ENCODE measurements at regions not wholly inside any gene's neighbourhood (a gene's known extent, or its start where the extent isn't known, plus 50 kb on each side); places are given as distances from the start of the nearest gene placed in this dataset.
"Not testable (repeated sequence)": the region's sequence is repeated elsewhere in the genome, so short reads cannot be mapped to it uniquely, and the experiment has no call there.

GRCh38 chrX:114077773-114078172 lies 506.1 kb upstream of the HTR2C start:
- DNase-seq, result no peak

- no peak for DNase-seq
Observed at GRCh38 chrX:114075073-114075673, 508.7 kb upstream of the HTR2C start.

- DNase-seq, result no peak
Observed at GRCh38 chrX:114073926-114074325, 510.0 kb upstream of the HTR2C start.

DNA sequence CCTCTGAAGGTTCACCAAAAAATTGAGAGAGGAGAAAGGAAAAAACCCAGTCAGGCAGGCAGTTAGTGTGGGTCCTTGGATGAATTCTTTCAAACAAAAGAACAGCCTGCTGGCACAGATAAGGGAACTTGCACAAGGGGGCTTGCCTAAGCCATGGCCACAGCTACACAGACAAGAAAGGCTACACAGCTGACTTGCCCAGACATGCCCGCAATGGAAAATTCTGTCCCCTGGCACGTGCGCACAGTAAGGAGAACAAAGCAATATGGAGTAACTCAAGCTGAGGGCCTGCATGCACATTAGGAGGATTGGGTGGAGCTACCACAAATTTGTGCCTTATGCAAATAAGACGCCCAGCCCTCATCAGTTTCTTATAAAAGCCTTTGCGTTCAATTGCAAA lies 512.5 kb upstream of the HTR2C start:
- DNase-seq, result no peak

- DNase-seq, result no peak
Observed at GRCh38 chrX:114065577-114066223, 518.2 kb upstream of the HTR2C start.

- DNase-seq, result no peak
Observed at GRCh38 chrX:114061226-114061625, 522.7 kb upstream of the HTR2C start.

DNA sequence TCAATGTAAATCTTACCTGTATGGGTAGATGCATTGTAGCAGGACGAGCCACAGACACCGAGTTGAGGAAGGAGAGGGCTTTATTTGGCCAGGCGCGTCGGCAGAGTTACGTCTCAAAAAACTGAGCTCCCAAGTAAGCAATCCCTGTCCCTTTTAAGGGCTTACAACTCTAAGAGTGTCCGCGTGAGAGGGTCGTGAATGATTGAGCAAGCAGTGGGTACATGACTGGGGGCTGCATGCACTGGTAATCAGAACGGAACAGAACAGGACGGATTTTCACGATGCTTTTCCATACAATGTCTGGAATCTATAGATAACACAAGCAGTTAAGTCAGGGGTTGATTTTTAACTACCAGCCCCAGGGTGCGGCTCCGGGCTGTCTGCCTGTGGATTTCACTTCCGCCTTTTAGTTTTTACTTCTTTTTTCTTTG lies 524.9 kb upstream of the HTR2C start:
- no peak for DNase-seq

DNA sequence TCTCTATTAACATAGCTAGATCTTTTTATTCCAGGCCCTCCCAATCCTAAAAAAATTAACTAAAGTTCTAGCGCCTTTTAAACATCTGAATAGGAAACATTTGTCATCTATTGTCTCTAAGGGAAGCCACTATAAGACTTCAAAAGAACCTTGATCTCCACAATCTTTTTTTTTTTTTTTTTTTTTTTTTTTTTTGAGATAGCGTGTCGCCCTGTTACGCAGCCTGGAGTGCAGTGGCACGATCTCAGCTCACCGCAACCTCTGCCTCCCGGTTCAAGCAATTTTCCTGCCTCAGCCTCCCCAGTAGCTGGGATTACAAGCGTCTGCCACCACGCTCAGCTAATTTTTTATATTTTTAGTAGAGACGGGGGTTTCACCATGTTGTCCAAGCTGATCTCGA lies 526.5 kb upstream of the HTR2C start:
- not testable (repeated sequence) for DNase-seq

DNA sequence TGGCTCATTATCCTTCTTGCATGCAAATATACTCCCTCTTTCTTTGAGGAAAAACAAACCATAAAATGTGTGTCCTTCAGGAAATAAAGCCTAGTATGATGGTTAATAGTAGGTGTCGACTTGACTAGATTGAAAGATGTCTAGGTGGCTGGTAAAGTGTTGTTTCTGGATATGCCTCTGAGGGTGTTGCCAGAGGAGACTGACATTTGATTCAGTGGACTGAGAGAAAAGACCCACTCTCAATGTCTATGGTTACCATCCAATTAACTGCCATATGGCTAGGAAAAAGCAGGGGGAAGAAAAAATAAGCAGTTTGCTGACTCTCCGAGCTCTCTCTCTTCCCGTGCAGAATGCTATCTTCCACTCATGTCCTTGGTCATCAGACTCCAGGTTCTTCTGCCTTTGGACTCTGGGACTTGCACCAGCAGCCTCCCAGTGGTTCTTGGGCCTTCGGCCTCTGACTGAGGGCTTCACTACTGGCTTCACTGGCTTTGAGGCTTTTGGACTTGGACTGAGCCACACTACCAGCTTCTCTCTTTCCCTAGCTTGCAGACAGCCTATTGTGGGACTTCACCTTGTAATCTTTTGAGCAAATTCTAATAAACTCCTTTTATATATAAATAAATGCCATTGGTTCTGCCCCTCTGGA lies 532.1 kb upstream of the HTR2C start:
- no peak for DNase-seq

GRCh38 chrX:114050075-114050796 lies 533.6 kb upstream of the HTR2C start:
- no peak for DNase-seq

DNA sequence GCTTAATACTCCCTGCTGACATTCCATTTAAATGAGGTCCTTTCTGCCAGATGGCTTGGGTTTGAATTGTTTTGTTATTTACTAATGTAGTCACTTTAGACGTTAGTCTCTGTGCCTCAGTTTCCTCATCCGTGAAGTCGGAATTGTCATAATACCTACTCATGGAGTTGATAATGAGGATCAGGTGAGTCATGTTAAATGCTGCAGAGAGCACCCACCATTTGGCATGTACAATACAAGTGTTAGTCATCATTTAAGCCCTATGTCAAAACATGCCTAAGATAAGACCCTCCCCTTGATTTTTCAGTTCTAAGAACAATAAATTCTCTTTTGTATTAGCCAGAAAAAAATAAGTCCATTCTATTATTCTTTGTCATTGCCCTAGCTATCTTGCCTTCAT lies 534.8 kb upstream of the HTR2C start:
- DNase-seq, result no peak

DNA sequence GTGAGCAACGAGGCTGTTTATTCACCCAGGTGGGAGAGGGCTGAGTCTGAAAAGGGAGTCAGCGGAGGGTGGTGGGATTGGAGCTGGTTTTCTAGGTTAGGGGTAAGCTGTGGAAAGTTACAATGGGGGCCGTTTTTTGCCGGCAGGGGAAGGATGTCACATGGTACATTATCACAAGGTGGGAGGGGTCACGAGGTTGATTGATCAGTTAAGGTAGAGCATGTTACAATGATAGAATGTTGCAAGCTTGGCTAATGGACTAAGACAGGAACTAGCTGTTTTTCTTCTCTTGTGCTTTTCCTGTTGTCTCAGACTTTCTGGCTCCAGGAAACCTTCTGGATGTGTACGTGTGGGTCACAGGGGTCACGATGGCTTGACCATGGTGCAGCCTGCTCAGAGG lies 536.3 kb upstream of the HTR2C start:
- DNase-seq, result no peak

- no peak for DNase-seq
Observed at GRCh38 chrX:114046695-114047279, 537.1 kb upstream of the HTR2C start.

DNA sequence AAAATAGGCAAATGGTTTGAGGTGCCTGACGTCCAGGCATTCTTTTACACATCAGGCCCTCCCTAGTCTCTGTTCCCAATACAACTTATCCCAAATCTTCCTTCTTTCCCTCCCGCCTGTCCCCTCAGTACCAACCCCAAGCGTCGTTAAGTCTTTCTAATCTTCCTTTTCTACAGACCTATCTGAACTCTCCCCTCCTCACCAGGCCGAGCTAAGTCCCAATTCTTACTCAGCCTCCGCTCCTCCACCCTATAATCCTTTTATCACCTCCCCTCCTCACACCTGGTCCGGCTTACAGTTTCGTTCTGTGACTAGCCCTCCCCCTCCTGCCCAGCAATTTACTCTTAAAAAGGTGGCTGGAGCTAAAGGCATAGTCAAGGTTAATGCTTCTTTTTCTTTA lies 542.4 kb upstream of the HTR2C start:
- DNase-seq, result not testable (repeated sequence)

DNA sequence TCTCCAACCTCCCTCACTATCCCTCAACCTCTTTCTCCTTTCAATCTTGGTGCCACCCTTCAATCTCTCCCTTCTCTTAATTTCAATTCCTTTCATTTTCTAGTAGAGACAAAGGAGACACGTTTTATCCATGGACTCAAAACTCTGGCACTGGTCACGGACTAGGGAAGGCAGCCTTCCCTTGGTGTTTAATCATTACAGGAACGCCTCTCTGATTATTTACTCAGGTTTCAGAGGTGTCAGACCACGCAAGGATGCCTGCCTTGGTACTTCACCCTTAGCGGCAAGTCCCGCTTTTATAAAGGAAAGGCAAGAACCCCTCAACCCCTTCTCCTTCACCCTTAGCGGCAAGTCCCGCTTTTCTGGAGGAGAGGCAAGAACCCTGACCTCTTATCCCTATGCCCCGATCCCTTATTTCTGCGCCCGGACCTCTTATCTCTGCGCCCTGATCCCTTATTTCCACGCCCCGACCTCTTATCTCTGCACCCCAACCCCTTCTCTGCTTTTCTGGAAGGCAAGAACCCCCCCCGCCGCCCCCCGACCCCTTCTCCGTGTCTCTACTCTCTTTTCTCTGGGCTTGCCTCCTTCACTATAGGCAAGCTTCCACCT lies 543.1 kb upstream of the HTR2C start:
- not testable (repeated sequence) for DNase-seq

GRCh38 chrX:114040111-114040510 lies 543.8 kb upstream of the HTR2C start:
- DNase-seq, result not testable (repeated sequence)

- no peak for DNase-seq
Observed at GRCh38 chrX:114038358-114038757, 545.5 kb upstream of the HTR2C start.

DNA sequence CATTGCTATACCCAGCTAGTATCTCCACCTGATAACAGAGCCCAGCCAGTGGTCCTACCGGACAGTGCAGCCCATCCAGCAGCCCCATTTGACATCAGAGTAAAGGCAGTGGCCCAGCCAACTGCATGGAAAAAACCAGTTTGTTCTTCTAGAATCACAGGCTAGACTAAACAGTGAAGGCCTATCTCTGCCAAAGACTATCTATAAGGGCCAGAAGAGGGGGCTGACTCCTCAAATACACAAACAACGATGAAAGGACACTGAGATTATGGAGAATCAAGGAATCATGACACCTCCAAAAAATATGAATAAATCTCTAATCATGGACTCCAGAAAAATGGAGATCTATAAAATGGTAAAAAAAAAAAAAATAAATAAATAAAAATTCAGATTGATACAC lies 546.4 kb upstream of the HTR2C start:
- no peak for DNase-seq

GRCh38 chrX:114028907-114029662 lies 554.8 kb upstream of the HTR2C start:
- DNase-seq, result no peak

DNA sequence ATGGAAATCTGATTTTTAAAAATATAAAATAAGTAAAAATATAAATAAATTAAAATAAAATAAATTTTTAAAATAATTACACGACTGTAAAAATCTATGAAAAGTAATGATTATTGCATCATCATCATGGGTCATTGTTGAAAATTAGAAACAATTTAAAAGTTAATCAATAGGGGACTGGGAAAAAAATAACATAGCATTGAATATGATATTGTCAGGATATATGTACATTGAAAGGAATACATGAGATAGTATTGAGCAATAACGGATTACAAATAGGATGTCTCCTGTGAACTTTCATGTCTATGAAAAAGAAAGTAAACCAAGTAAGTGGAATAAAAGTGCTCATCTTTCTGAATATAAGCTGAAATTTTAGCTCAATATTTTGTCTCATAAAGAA lies 566.8 kb upstream of the HTR2C start:
- DNase-seq, result no peak

DNA sequence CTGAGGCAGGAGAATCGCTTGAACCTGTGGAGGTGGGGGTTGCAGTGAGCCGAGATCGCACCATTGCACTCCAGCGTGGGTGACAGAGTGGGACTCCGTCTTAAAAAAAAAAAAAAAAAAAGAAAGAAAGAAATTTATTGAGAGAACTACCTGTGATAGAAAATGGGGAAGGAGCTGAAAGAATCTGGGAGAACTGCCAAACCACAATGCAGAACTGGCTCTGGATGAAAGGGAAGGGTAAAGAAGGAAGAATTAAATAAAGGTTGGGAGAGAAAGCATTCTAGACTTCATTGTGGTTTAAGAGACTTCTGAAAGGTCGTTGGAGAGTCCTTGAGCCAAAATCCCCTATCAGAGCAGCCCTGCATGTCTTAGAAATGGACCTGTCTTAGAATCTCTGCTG lies 567.9 kb upstream of the HTR2C start:
- no peak for DNase-seq

GRCh38 chrX:114006664-114007063 lies 577.2 kb upstream of the HTR2C start:
- DNase-seq, result no peak

Data from activated CD4-positive, alpha-beta T cell treated with anti-CD3 and anti-CD28 coated beads, Interleukin-2, amount 50 U/mL, for 16 hours (primary cell).